BLaER1 treated with 17β-estradiol and CSF1 and Interleukin-3, amounts not matched to agents 10 nM and 100 nM (cell line): ENCODE measurements at regions not wholly inside any gene's neighbourhood (a gene's known extent, or its start where the extent isn't known, plus 50 kb on each side); places are given as distances from the start of the nearest gene placed in this dataset.
"Not testable (repeated sequence)": the region's sequence is repeated elsewhere in the genome, so short reads cannot be mapped to it uniquely, and the experiment has no call there.

Experiments
- H3K27ac ChIP-seq, 11 experiments: shearing (Covaris generic); formaldehyde crosslinking; 2 replicates each; pipeline ENCODE4 v1.8.1; 2022
- H3K27me3 ChIP-seq, 11 experiments: shearing (Covaris generic); formaldehyde crosslinking; 2 replicates each; pipeline ENCODE4 v1.8.1; 2022
- H3K36me3 ChIP-seq, 11 experiments: shearing (Covaris generic); formaldehyde crosslinking; 2 replicates each; pipeline ENCODE4 v1.8.1; 2022
- H3K4me1 ChIP-seq, 10 experiments: shearing (Covaris generic); formaldehyde crosslinking; 2 replicates each; pipeline ENCODE4 v1.8.1; 2022
- H3K4me2 ChIP-seq, 11 experiments: shearing (Covaris generic); formaldehyde crosslinking; 2 replicates each; pipeline ENCODE4 v1.8.1; 2022
- H3K4me3 ChIP-seq, 10 experiments: shearing (Covaris generic); formaldehyde crosslinking; 2 replicates each; pipeline ENCODE4 v1.8.1; 2022
- H3K9ac ChIP-seq, 11 experiments: shearing (Covaris generic); formaldehyde crosslinking; 2 replicates each; pipeline ENCODE4 v1.8.1; 2022
- H3K9me3 ChIP-seq, 11 experiments: shearing (Covaris generic); formaldehyde crosslinking; replicated peaks in 1 of 11; 2 replicates each; pipeline ENCODE4 v1.8.1; 2022
- H4K20me1 ChIP-seq, 11 experiments: shearing (Covaris generic); formaldehyde crosslinking; 2 replicates each; pipeline ENCODE4 v1.8.1; 2022
- Cebpa-rat ChIP-seq, 11 experiments: shearing (Covaris generic); IDR thresholded peaks; 2 replicates each; pipeline ENCODE4 v1.8.1; 2022

- peaks cover 0 to 96% (median 3%) of the 10 kb centered on the region in 11 experiments; a peak in 9 of 22 replicates for H4K20me1 ChIP-seq
- H3K4me2 ChIP-seq: no peak overlapping the region
- no peaks in the 10 kb centered on the region for H3K27me3 ChIP-seq
- no peak for TF ChIP-seq Cebpa-rat (IDR thresholded peaks at IDR 0.05)
- H3K9ac ChIP-seq: no peak overlapping the region
- H3K27ac ChIP-seq: no peak overlapping the region
- H3K4me1 ChIP-seq: peaks cover 0 to 32% (median 0%) of the 10 kb centered on the region in 10 experiments; a peak in 4 of 20 replicates
- peaks cover 0 to 13% (median 5%) of the 10 kb centered on the region in 11 experiments; a peak in 8 of 22 replicates for H3K9me3 ChIP-seq
- peaks cover 0 to 35% (median 6%) of the 10 kb centered on the region in 11 experiments; a peak in 13 of 22 replicates for H3K36me3 ChIP-seq
- H3K4me3 ChIP-seq: no peak overlapping the region
Observed at GRCh38 chr14:71433303-71433702, 498.9 kb upstream of the RGS6 start.

DNA sequence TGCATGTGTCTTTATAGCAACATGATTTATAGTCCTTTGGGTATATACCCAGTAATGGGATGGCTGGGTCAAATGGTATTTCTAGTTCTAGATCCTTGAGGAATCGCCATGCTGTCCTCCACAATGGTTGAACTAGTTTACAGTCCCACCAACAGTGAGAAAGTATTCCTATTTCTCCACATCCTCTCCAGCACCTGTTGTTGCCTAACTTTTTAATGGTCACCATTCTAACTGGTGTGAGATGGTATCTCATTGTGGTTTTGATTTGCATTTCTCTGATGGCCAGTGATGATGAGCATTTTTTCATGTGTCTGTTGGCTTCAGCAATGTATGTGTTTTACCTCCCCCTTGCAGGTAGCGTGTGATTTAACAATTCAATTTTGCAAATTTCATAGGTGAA, 496.6 kb upstream of the RGS6 start:
- Histone ChIP-seq H3K4me1 (peaks cover 0 to 38% (median 0%) of the 10 kb centered on the region in 10 experiments; a peak in 4 of 20 replicates), H3K9me3 (peaks cover 0 to 13% (median 5%) of the 10 kb centered on the region in 11 experiments; a peak in 8 of 22 replicates), H3K36me3 (peaks cover 0 to 33% (median 6%) of the 10 kb centered on the region in 11 experiments; a peak in 12 of 22 replicates), H4K20me1 (peaks cover 0 to 96% (median 0%) of the 10 kb centered on the region in 11 experiments; a peak in 9 of 22 replicates)
- H3K27ac ChIP-seq, H3K4me2 ChIP-seq, H3K27me3 ChIP-seq, H3K4me3 ChIP-seq, H3K9ac ChIP-seq: not testable (repeated sequence)

DNA sequence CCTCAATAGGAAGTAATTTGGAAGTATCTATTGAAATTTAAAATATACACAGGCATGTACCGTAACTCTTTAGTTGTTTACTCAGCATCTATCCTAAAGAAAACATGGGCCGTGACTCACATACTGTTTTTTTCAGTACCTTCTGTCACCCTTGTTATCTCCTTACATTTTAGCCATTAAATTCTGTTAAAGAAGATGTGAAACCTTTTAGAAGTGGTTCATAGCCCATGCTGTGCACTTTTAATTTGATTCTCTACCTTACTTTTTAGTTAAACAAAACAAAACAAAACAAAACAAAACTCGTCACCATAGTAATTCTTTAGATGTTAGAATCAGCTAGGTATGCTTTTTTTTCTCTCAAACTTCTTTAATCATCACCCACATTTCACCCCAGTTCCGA, 494.4 kb upstream of the RGS6 start:
- peaks cover 0 to 29% (median 0%) of the 10 kb centered on the region in 10 experiments; a peak in 5 of 20 replicates for H3K4me1 ChIP-seq
- TF ChIP-seq Cebpa-rat (IDR thresholded peaks at IDR 0.05): no peak
- H3K4me2 ChIP-seq: peak overlapping the region in 1 of 11 experiments; percentile 18; a peak in 1 of 22 replicates
- peaks cover 0 to 13% (median 5%) of the 10 kb centered on the region in 11 experiments; a peak in 8 of 22 replicates for H3K9me3 ChIP-seq
- no peak overlapping the region for H3K4me3 ChIP-seq
- no peak overlapping the region; a peak in 1 of 22 replicates for H3K27ac ChIP-seq
- H4K20me1 ChIP-seq: peaks cover 0 to 96% (median 0%) of the 10 kb centered on the region in 11 experiments; a peak in 7 of 22 replicates
- no peaks in the 10 kb centered on the region for H3K27me3 ChIP-seq
- peaks cover 0 to 34% (median 6%) of the 10 kb centered on the region in 11 experiments; a peak in 12 of 22 replicates for H3K36me3 ChIP-seq
- H3K9ac ChIP-seq: no peak overlapping the region

GRCh38 chr14:71438684-71439083, 493.5 kb upstream of the RGS6 start:
- Histone ChIP-seq H3K27me3 (no peaks in the 10 kb centered on the region), H3K4me3 (no peak overlapping the region), H3K4me1 (peaks cover 0 to 29% (median 0%) of the 10 kb centered on the region in 10 experiments; a peak in 5 of 20 replicates), H3K4me2 (peak overlapping the region in 2 of 11 experiments; percentile 21 to 22; a peak in 2 of 22 replicates), H4K20me1 (peaks cover 0 to 96% (median 0%) of the 10 kb centered on the region in 11 experiments; a peak in 5 of 22 replicates), H3K9me3 (peaks cover 0 to 13% (median 5%) of the 10 kb centered on the region in 11 experiments; a peak in 8 of 22 replicates), H3K36me3 (peaks cover 0 to 34% (median 6%) of the 10 kb centered on the region in 11 experiments; a peak in 12 of 22 replicates), H3K9ac (no peak overlapping the region), H3K27ac (no peak overlapping the region)
- no peak for TF ChIP-seq Cebpa-rat (IDR thresholded peaks at IDR 0.05)

- Histone ChIP-seq H3K27me3 (no peaks in the 10 kb centered on the region), H3K4me3 (no peak overlapping the region), H3K9me3 (no peaks in the 10 kb centered on the region), H4K20me1 (peaks cover 0 to 100% (median 0%) of the 10 kb centered on the region in 11 experiments; a peak in 6 of 22 replicates), H3K4me2 (no peak overlapping the region), H3K27ac (no peak overlapping the region), H3K4me1 (peaks cover 0 to 33% (median 5%) of the 10 kb centered on the region in 10 experiments; a peak in 12 of 20 replicates), H3K9ac (no peak overlapping the region), H3K36me3 (peaks cover 0 to 19% (median 0%) of the 10 kb centered on the region in 11 experiments; a peak in 4 of 22 replicates)
- no peak for TF ChIP-seq Cebpa-rat (IDR thresholded peaks at IDR 0.05)
Observed at GRCh38 chr14:71441126-71441525, 491.1 kb upstream of the RGS6 start.

DNA sequence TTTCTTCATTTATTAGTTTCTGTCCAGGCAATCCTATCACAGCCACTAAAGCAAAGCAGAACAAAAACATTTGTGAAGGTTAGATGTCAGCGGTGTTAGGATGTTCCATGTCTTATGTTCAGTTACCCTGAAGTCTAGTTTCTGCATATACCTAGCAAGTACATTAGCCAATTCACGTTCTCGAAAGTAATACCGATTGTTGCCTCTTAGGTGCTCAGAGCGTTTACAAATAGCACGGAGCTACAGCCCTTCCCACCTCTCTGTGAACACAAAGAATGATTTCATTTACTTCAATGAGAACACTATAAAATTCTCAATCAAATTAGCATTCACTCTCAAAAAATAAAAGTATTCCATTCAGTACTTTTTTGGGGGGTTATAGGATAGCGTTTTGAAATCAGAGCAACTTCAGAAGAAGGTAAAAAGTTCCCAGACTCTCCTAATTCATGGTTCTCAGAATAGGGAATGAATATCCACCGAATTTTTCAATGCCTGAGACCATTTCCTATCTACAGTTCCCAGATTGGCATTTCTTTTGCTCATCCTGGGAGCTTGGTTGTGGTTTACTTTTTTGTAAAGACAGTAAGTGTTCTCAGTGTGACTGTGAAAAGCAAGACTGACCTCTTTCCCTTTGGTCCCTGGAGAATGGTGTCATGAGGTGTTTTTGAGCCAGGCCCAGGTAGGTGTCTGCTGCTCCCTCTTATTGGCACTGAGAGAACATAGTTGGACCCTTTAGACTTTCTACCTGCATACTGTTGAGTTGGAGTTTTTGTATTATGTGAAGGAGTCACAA, 488.0 kb upstream of the RGS6 start:
- Histone ChIP-seq H3K9me3 (no peaks in the 10 kb centered on the region), H3K27ac (no peak overlapping the region), H3K4me1 (peaks cover 0 to 17% (median 11%) of the 10 kb centered on the region in 10 experiments; a peak in 14 of 20 replicates), H3K27me3 (no peaks in the 10 kb centered on the region), H3K4me3 (no peak overlapping the region), H3K36me3 (peaks cover 0 to 26% (median 0%) of the 10 kb centered on the region in 11 experiments; a peak in 3 of 22 replicates), H3K4me2 (no peak overlapping the region), H4K20me1 (peaks cover 0 to 100% (median 0%) of the 10 kb centered on the region in 11 experiments; a peak in 6 of 22 replicates), H3K9ac (no peak overlapping the region)
- TF ChIP-seq Cebpa-rat (IDR thresholded peaks at IDR 0.05): no peak

- Histone ChIP-seq H3K4me1 (peaks cover 5 to 25% (median 16%) of the 10 kb centered on the region in 10 experiments; a peak in 16 of 20 replicates), H3K36me3 (peaks cover 0 to 20% (median 0%) of the 10 kb centered on the region in 11 experiments; a peak in 3 of 22 replicates)
- TF ChIP-seq Cebpa-rat (IDR thresholded peaks at IDR 0.05): no peak
Observed at GRCh38 chr14:71448431-71449315, 483.6 kb upstream of the RGS6 start.

GRCh38 chr14:71449316-71450055, 482.7 kb upstream of the RGS6 start:
- no peak overlapping the region for H3K9ac ChIP-seq
- peaks cover 8 to 27% (median 20%) of the 10 kb centered on the region in 11 experiments; a peak in 21 of 22 replicates for H3K9me3 ChIP-seq
- no peaks in the 10 kb centered on the region for H3K27me3 ChIP-seq
- H3K4me3 ChIP-seq: no peak overlapping the region
- H3K36me3 ChIP-seq: peaks cover 0 to 20% (median 0%) of the 10 kb centered on the region in 11 experiments; a peak in 3 of 22 replicates
- no peak for TF ChIP-seq Cebpa-rat (IDR thresholded peaks at IDR 0.05)
- no peak overlapping the region for H3K4me2 ChIP-seq
- peaks cover 5 to 30% (median 16%) of the 10 kb centered on the region in 10 experiments; a peak in 16 of 20 replicates for H3K4me1 ChIP-seq
- H3K27ac ChIP-seq: no peak overlapping the region
- peaks cover 0 to 100% (median 0%) of the 10 kb centered on the region in 11 experiments; a peak in 6 of 22 replicates for H4K20me1 ChIP-seq

More at GRCh38 chr14:71448431-71449315, 483.6 kb upstream of the RGS6 start:
- Histone ChIP-seq H3K9me3 (peaks cover 8 to 27% (median 20%) of the 10 kb centered on the region in 11 experiments; a peak in 21 of 22 replicates), H3K4me3 (no peak overlapping the region), H3K27me3 (no peaks in the 10 kb centered on the region), H3K9ac (no peak overlapping the region), H4K20me1 (peaks cover 0 to 100% (median 0%) of the 10 kb centered on the region in 11 experiments; a peak in 6 of 22 replicates), H3K4me2 (no peak overlapping the region), H3K27ac (no peak overlapping the region)
